HCEC 1CT (cell line): ENCODE measurements at regions not wholly inside any gene's neighbourhood (a gene's known extent, or its start where the extent isn't known, plus 50 kb on each side); places are given as distances from the start of the nearest gene placed in this dataset.
A peak's percentile ranks its signal among the peaks of the same experiment; 100 is the strongest.

ENCODE experiments used
- DNase-seq: peaks from one replicate; pipeline ENCODE4 v3.0.0-alpha.2; 2017

- DNase-seq, result peak; percentile 5
These were observed 653.4 kb downstream of the ANXA1 start for GRCh38 chr9:73805111-73805510.

- no peak for DNase-seq
These were observed 654.3 kb downstream of the ANXA1 start for GRCh38 chr9:73805853-73806458.

GRCh38 chr9:73806876-73807275 is 655.2 kb downstream of the ANXA1 start:
- no peak for DNase-seq

GRCh38 chr9:73807952-73808351 is 656.3 kb downstream of the ANXA1 start:
- no peak for DNase-seq

GRCh38 chr9:73810585-73811215 is 659.0 kb downstream of the ANXA1 start:
- peak; percentile 85 for DNase-seq

GRCh38 chr9:73813546-73813945 is 661.9 kb downstream of the ANXA1 start:
- no peak for DNase-seq

- no peak for DNase-seq
These were observed 665.2 kb downstream of the ANXA1 start for GRCh38 chr9:73816905-73817304.

GRCh38 chr9:73824671-73825070 is 672.5 kb upstream of the RORB start:
- DNase-seq, result no peak

- no peak for DNase-seq
These were observed 658.3 kb upstream of the RORB start for GRCh38 chr9:73838871-73839270.

GRCh38 chr9:73839471-73839870 is 657.7 kb upstream of the RORB start:
- DNase-seq, result no peak

- no peak for DNase-seq
These were observed 656.1 kb upstream of the RORB start for GRCh38 chr9:73841018-73841417.

GRCh38 chr9:73844135-73844534 is 653.0 kb upstream of the RORB start:
- no peak for DNase-seq

GRCh38 chr9:73845539-73845938 is 651.6 kb upstream of the RORB start:
- DNase-seq, result no peak

GRCh38 chr9:73845954-73846690 is 651.0 kb upstream of the RORB start:
- no peak for DNase-seq

GRCh38 chr9:73847536-73847935 is 649.6 kb upstream of the RORB start:
- DNase-seq, result peak; percentile 8

- DNase-seq, result no peak
These were observed 643.6 kb upstream of the RORB start for GRCh38 chr9:73853549-73853948.

GRCh38 chr9:73855206-73855605 is 641.9 kb upstream of the RORB start:
- DNase-seq, result no peak

GRCh38 chr9:73863924-73864323 is 633.2 kb upstream of the RORB start:
- DNase-seq, result peak; percentile 46

- no peak for DNase-seq
These were observed 630.7 kb upstream of the RORB start for GRCh38 chr9:73866451-73866850.

- DNase-seq, result peak; percentile 91
These were observed 627.9 kb upstream of the RORB start for GRCh38 chr9:73869264-73869663.

- DNase-seq, result no peak
These were observed 625.5 kb upstream of the RORB start for GRCh38 chr9:73871636-73872035.

GRCh38 chr9:73872701-73873100 is 624.4 kb upstream of the RORB start:
- no peak for DNase-seq

- DNase-seq, result no peak
These were observed 617.0 kb upstream of the RORB start for GRCh38 chr9:73880101-73880500.

GRCh38 chr9:73889023-73889422 is 608.1 kb upstream of the RORB start:
- DNase-seq, result no peak
